HT-29 (cell line): ENCODE measurements at regions not wholly inside any gene's neighbourhood (a gene's known extent, or its start where the extent isn't known, plus 50 kb on each side); places are given as distances from the start of the nearest gene placed in this dataset.
A peak's percentile ranks its signal among the peaks of the same experiment; 100 is the strongest.
"Not testable (repeated sequence)": the region's sequence is repeated elsewhere in the genome, so short reads cannot be mapped to it uniquely, and the experiment has no call there.

Experiments
- DNase-seq: peaks from one replicate; pipeline ENCODE4 v3.0.0-alpha.2; 2015; ENCODE audit warnings: low spot score

- no peak for DNase-seq
These were observed 52.6 kb upstream of the ICA1 start for GRCh38 chr7:8314566-8314965.

GRCh38 chr7:8319115-8319514 is 57.1 kb upstream of the ICA1 start:
- no peak for DNase-seq

- no peak for DNase-seq
These were observed 58.2 kb upstream of the ICA1 start for GRCh38 chr7:8320174-8320573.

GRCh38 chr7:8321312-8321711 is 59.3 kb upstream of the ICA1 start:
- DNase-seq, result no peak

- DNase-seq, result no peak
These were observed 60.7 kb upstream of the ICA1 start for GRCh38 chr7:8322667-8323066.

- peak; percentile 6 for DNase-seq
These were observed 63.1 kb upstream of the ICA1 start for GRCh38 chr7:8325067-8325466.

- DNase-seq, result no peak
These were observed 65.2 kb upstream of the ICA1 start for GRCh38 chr7:8327199-8327598.

GRCh38 chr7:8338206-8338605 is 76.2 kb upstream of the ICA1 start:
- no peak for DNase-seq

GRCh38 chr7:8343556-8343955 is 81.6 kb upstream of the ICA1 start:
- DNase-seq, result no peak

GRCh38 chr7:8347395-8347794 is 85.4 kb upstream of the ICA1 start:
- DNase-seq, result not testable (repeated sequence)

- DNase-seq, result not testable (repeated sequence)
These were observed 81.8 kb upstream of the NXPH1 start for GRCh38 chr7:8351654-8352053.

GRCh38 chr7:8353991-8354390 is 79.4 kb upstream of the NXPH1 start:
- no peak for DNase-seq

- DNase-seq, result no peak
These were observed 78.9 kb upstream of the NXPH1 start for GRCh38 chr7:8354503-8354902.

- no peak for DNase-seq
These were observed 77.3 kb upstream of the NXPH1 start for GRCh38 chr7:8356071-8356470.

GRCh38 chr7:8357536-8357935 is 75.9 kb upstream of the NXPH1 start:
- DNase-seq, result no peak

GRCh38 chr7:8360564-8361153 is 72.8 kb upstream of the NXPH1 start:
- no peak for DNase-seq

GRCh38 chr7:8362723-8363369 is 70.6 kb upstream of the NXPH1 start:
- no peak for DNase-seq

GRCh38 chr7:8363407-8364015 is 69.9 kb upstream of the NXPH1 start:
- no peak for DNase-seq

GRCh38 chr7:8365499-8366110 is 67.8 kb upstream of the NXPH1 start:
- DNase-seq, result peak; percentile 58

GRCh38 chr7:8368007-8368406 is 65.4 kb upstream of the NXPH1 start:
- DNase-seq, result not testable (repeated sequence)

GRCh38 chr7:8371742-8372141 is 61.7 kb upstream of the NXPH1 start:
- DNase-seq, result no peak

- DNase-seq, result no peak
These were observed 59.6 kb upstream of the NXPH1 start for GRCh38 chr7:8373851-8374250.
